Ishikawa (cell line): ENCODE measurements at regions not wholly inside any gene's neighbourhood (a gene's known extent, or its start where the extent isn't known, plus 50 kb on each side); places are given as distances from the start of the nearest gene placed in this dataset.

ENCODE experiments used
- EP300 ChIP-seq: IDR thresholded peaks from 2 replicates; pipeline ENCODE4 v1.6.1; 2012; ENCODE audit warnings: borderline replicate concordance
- FOXM1 ChIP-seq: IDR thresholded peaks from 2 replicates; pipeline ENCODE4 v1.6.1; 2012; ENCODE audit warnings: low read depth, borderline replicate concordance
- TEAD4 ChIP-seq: IDR thresholded peaks from 2 replicates; pipeline ENCODE4 v1.6.1; 2012

- TF ChIP-seq TEAD4 (no peak), EP300 (no peak), FOXM1 (no peak)
Observed at GRCh38 chr3:176814285-176814684, 383.0 kb downstream of the TBL1XR1 start.
